ENCODE measurements at regions not wholly inside any gene's neighbourhood (a gene's known extent, or its start where the extent isn't known, plus 50 kb on each side); places are given as distances from the start of the nearest gene placed in this dataset.

- no peaks in the 10 kb centered on the region for H3K36me3 ChIP-seq
- no peak for TF ChIP-seq CTCF (IDR thresholded peaks at IDR 0.05)
- intact Hi-C loops (cut with DNase I) = no loop called here
- H3K9me3 ChIP-seq = no peaks in the 10 kb centered on the region
- no peak for DNase-seq
- no peak for ATAC-seq
- no peak overlapping the region for H3K4me3 ChIP-seq
- no peaks in the 10 kb centered on the region for H3K4me1 ChIP-seq
- H3K27ac ChIP-seq = no peak overlapping the region
- H3K27me3 ChIP-seq = no peaks in the 10 kb centered on the region
These were observed 166.6 kb downstream of the CYLD start for GRCh38 chr16:50908468-50908867.

- no peak for TF ChIP-seq CTCF (IDR thresholded peaks at IDR 0.05)
- Histone ChIP-seq H3K4me3 (no peak overlapping the region), H3K27ac (no peak overlapping the region), H3K4me1 (no peaks in the 10 kb centered on the region), H3K36me3 (no peaks in the 10 kb centered on the region), H3K9me3 (no peaks in the 10 kb centered on the region), H3K27me3 (no peaks in the 10 kb centered on the region)
- ATAC-seq = no peak
- intact Hi-C loops (cut with DNase I) = no loop called here
- no peak for DNase-seq
These were observed 164.6 kb downstream of the CYLD start for GRCh38 chr16:50906454-50906853.

GRCh38 chr16:50902457-50902856, 160.6 kb downstream of the CYLD start:
- no peaks in the 10 kb centered on the region for H3K36me3 ChIP-seq
- peaks cover 0 to 3% of the 10 kb centered on the region in 2 donors for H3K9me3 ChIP-seq
- H3K4me3 ChIP-seq = no peak overlapping the region
- no peak for TF ChIP-seq CTCF (IDR thresholded peaks at IDR 0.05)
- H3K27me3 ChIP-seq = no peaks in the 10 kb centered on the region
- H3K27ac ChIP-seq = no peak overlapping the region
- DNase-seq (no peak), ATAC-seq (no peak)
- H3K4me1 ChIP-seq = no peaks in the 10 kb centered on the region
- intact Hi-C loops (cut with DNase I) = no loop called here

- peaks cover 0 to 12% of the 10 kb centered on the region in 2 donors for H3K9me3 ChIP-seq
These were observed 159.2 kb downstream of the CYLD start for GRCh38 chr16:50901062-50901461.

GRCh38 chr16:50900391-50900942, 158.6 kb downstream of the CYLD start:
- DNase-seq (no peak), ATAC-seq (no peak)
- Histone ChIP-seq H3K4me3 (no peak overlapping the region), H3K4me1 (no peaks in the 10 kb centered on the region), H3K36me3 (no peaks in the 10 kb centered on the region), H3K27me3 (no peaks in the 10 kb centered on the region), H3K9me3 (peaks cover 0 to 12% of the 10 kb centered on the region in 2 donors), H3K27ac (no peak overlapping the region)
- no peak for TF ChIP-seq CTCF (IDR thresholded peaks at IDR 0.05)
- intact Hi-C loops (cut with DNase I) = no loop called here

More at GRCh38 chr16:50901062-50901461, 159.2 kb downstream of the CYLD start:
- intact Hi-C loops (cut with DNase I) = no loop called here
- Histone ChIP-seq H3K27ac (no peak overlapping the region), H3K4me3 (no peak overlapping the region), H3K36me3 (no peaks in the 10 kb centered on the region), H3K4me1 (no peaks in the 10 kb centered on the region), H3K27me3 (no peaks in the 10 kb centered on the region)
- DNase-seq (no peak), ATAC-seq (no peak)
- no peak for TF ChIP-seq CTCF (IDR thresholded peaks at IDR 0.05)
